BJ (cell line): ENCODE measurements at regions not wholly inside any gene's neighbourhood (a gene's known extent, or its start where the extent isn't known, plus 50 kb on each side); places are given as distances from the start of the nearest gene placed in this dataset.

Experiments
- CTCF ChIA-PET: fragments of 350-600 bp; formaldehyde crosslinking; extraction: SDS; loops from one replicate; lab custom pipeline; 2021; ENCODE audit warnings: antibody characterized with exemption, inconsistent platforms; lab: Yijun Ruan, JAX
- POLR2A ChIA-PET: fragments of 300-600 bp; sonication (Branson Sonifier 250); formaldehyde crosslinking; extraction: SDS; loops from one replicate; lab custom pipeline; 2021; ENCODE audit warnings: antibody characterized with exemption; lab: Charles Lee
- DNase-seq: peaks from one replicate; pipeline ENCODE4 v3.0.0-alpha.2; 2011; ENCODE audit warnings: low read depth
- H3K27me3 ChIP-seq: 2 replicates; pipeline ENCODE4 v1.6.0; 2011; ENCODE audit warnings: low read length; ENCODE audit not compliant: control insufficient read depth, insufficient read depth
- H3K36me3 ChIP-seq: 2 replicates; pipeline ENCODE4 v1.5.1; 2011; ENCODE audit warnings: low read length; ENCODE audit not compliant: control insufficient read depth, insufficient read depth
- H3K4me3 ChIP-seq: 2 replicates; pipeline ENCODE4 v1.5.1; 2011; ENCODE audit warnings: low read depth, mild to moderate bottlenecking, control low read depth, low read length
- TF ChIP-seq, protein P1 (sequence below): IDR thresholded peaks from 2 replicates; pipeline ENCODE4 v1.5.1; 2011; ENCODE audit warnings: low read depth, mild to moderate bottlenecking, control low read depth, inconsistent platforms, low read length, moderate library complexity; ENCODE audit not compliant: insufficient read depth

DNA sequence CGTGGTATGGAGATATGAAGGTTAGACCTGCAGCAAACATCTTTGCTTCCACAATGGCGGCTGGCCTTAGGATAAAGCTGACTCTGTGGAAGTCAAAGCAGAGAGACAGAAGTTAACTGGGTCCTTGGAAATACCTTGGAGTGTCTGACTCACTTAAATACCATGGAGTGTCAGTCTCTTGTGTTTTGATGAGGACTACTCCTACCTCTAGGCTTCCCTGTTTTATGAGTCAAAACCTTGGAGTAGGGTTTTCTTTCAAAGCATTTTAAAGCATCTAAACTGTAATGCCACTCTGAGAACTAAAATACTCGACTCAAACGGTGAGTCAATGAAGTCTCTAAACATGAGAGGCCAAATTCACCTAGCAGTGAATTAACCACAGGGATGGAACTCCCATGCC lies 329.1 kb downstream of the SAMD5 start:
- ChIA-PET POLR2A (no interaction called here), CTCF (interaction anchor here (0.6 kb wide), 2 partner anchors 10 to 12 kb away, joined by 3 to 5 read pairs; no protein-coding TSS in a partner anchor)

GRCh38 chr6:147839708-147840610 lies 331.5 kb downstream of the SAMD5 start:
- TF ChIP-seq, protein P1, sequence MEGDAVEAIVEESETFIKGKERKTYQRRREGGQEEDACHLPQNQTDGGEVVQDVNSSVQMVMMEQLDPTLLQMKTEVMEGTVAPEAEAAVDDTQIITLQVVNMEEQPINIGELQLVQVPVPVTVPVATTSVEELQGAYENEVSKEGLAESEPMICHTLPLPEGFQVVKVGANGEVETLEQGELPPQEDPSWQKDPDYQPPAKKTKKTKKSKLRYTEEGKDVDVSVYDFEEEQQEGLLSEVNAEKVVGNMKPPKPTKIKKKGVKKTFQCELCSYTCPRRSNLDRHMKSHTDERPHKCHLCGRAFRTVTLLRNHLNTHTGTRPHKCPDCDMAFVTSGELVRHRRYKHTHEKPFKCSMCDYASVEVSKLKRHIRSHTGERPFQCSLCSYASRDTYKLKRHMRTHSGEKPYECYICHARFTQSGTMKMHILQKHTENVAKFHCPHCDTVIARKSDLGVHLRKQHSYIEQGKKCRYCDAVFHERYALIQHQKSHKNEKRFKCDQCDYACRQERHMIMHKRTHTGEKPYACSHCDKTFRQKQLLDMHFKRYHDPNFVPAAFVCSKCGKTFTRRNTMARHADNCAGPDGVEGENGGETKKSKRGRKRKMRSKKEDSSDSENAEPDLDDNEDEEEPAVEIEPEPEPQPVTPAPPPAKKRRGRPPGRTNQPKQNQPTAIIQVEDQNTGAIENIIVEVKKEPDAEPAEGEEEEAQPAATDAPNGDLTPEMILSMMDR = no peak
- no peaks in the 10 kb centered on the region for H3K36me3 ChIP-seq
- DNase-seq = no peak
- H3K27me3 ChIP-seq = no peaks in the 10 kb centered on the region
- ChIA-PET CTCF (no interaction called here), POLR2A (no interaction called here)
- no peak overlapping the region for H3K4me3 ChIP-seq

More for the DNA sequence above, 329.1 kb downstream of the SAMD5 start:
- H3K27me3 ChIP-seq = no peaks in the 10 kb centered on the region
- no peak for DNase-seq
- TF ChIP-seq, protein P1 = no peak
- no peaks in the 10 kb centered on the region for H3K36me3 ChIP-seq
- H3K4me3 ChIP-seq = no peak overlapping the region

- no peaks in the 10 kb centered on the region for H3K36me3 ChIP-seq
- TF ChIP-seq, protein P1 = no peak
- H3K4me3 ChIP-seq = no peak overlapping the region
- DNase-seq = no peak
- ChIA-PET POLR2A (no interaction called here), CTCF (interaction anchor here (1.2 kb wide), 1 partner anchor 10 kb away, joined by 3 read pairs; no protein-coding TSS in a partner anchor)
- H3K27me3 ChIP-seq = no peaks in the 10 kb centered on the region
Observed at GRCh38 chr6:147841547-147842148, 333.2 kb downstream of the SAMD5 start.

GRCh38 chr6:147849401-147850330 lies 341.2 kb downstream of the SAMD5 start:
- no peak for DNase-seq
- ChIA-PET CTCF (no interaction called here), POLR2A (no interaction called here)
- H3K4me3 ChIP-seq = no peak overlapping the region
- H3K36me3 ChIP-seq = no peaks in the 10 kb centered on the region
- TF ChIP-seq, protein P1 = no peak
- H3K27me3 ChIP-seq = no peaks in the 10 kb centered on the region
